ENCODE measurements at regions not wholly inside any gene's neighbourhood (a gene's known extent, or its start where the extent isn't known, plus 50 kb on each side); places are given as distances from the start of the nearest gene placed in this dataset.
"Not testable (repeated sequence)": the region's sequence is repeated elsewhere in the genome, so short reads cannot be mapped to it uniquely, and the experiment has no call there.

- no peak for TF ChIP-seq CTCF (conservative IDR thresholded peaks at IDR 0.05; ENCODE audit: low read length)
- H3K4me3 ChIP-seq (ENCODE audit: low read length) = no peak overlapping the region
- DNase-seq (ENCODE audit: low read depth) = no peak
Observed at GRCh38 chr14:105911006-105911847, 384.8 kb downstream of the TMEM121 start.

DNA sequence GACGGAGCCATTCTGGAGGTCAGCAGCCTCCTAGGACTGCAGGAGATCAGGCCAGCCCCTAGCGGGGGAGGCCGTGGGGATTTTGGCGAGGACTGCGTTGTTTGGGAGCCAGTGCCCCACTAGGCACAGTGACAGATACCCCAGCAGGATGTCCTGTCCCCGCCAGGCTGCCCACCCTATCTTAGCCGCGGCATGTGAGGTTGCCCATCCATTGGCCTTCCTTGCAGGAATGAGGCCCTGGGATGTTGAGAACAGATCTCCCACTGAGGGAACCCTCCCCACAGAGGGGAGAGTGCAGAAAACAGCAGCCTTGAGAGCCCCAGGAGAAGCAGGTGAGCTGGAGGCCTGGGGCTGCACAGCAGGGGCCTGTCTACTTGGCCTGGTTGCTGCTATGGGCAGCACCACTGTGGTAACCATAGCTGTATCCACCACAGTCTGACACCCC, 385.5 kb downstream of the TMEM121 start:
- not testable (repeated sequence) for H3K4me3 ChIP-seq (ENCODE audit: low read length); DNase-seq (ENCODE audit: low read depth)

- TF ChIP-seq CTCF (conservative IDR thresholded peaks at IDR 0.05; ENCODE audit: low read length) = no peak
- H3K4me3 ChIP-seq (ENCODE audit: low read length) = no peak overlapping the region
- no peak for DNase-seq (ENCODE audit: low read depth)
Observed at GRCh38 chr14:105912641-105913180, 386.3 kb downstream of the TMEM121 start.

DNA sequence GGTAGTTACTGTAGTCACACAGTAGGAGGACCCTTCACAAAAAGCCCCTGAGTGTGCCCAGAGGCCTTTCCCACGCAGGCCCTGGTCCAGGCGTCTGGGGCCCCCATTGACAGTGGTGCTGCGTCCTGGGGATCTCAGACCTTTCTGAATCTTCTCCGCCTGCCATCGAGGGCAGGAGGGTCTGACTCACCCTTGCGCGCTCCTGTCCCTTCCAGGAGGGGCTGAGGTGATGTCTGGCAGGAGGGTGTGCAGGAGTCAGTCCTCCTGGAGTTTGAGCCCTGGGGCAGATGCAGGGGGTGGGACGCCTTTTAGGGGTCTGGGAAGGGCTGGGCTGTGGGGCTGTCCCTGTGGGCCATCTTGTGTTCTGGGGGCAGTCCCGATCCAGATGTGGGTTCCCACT, 386.8 kb downstream of the TMEM121 start:
- no peak for DNase-seq (ENCODE audit: low read depth)
- TF ChIP-seq CTCF (conservative IDR thresholded peaks at IDR 0.05; ENCODE audit: low read length) = no peak
- no peak overlapping the region for H3K4me3 ChIP-seq (ENCODE audit: low read length)

DNA sequence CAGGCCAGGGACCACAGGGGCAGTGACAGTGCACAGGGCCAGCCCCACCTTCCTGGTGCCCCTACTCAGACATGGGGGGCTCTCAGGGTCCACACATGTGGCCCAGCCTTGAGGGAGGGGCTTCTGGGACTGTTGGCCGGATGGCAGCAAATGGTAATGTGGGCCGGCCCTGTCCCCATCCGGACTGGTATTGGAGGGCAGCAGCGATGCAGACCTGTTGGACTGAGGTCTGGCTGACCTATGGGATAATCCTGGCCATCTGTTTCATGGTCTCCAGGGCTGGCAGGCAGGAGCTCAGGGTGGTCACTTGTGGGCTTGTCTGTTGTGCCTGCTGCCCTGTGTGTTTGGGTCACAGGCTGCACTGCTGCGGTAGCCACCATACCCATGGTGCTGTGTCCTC, 387.5 kb downstream of the TMEM121 start:
- no peak for TF ChIP-seq CTCF (conservative IDR thresholded peaks at IDR 0.05; ENCODE audit: low read length)
- H3K4me3 ChIP-seq (ENCODE audit: low read length) = no peak overlapping the region
- no peak for DNase-seq (ENCODE audit: low read depth)

DNA sequence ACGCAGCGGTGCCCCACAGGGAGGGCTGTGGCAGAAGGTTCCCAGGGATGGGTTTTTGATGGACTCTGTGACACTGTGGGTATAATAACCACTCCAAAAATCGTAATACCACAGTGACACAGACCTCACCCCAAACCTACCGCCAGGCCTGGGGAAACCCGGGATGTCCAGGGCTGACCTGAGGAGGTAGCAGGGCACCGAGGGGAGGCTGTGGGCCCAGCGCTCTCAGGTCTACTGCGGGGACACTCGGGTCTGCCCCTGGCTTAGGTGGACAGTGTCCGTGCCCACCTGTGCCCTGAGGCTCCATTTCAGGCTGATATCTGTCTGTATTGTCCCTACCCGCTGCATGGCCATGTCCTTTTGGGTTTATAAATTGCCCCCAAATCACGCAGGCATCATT, 387.9 kb downstream of the TMEM121 start:
- H3K4me3 ChIP-seq (ENCODE audit: low read length); DNase-seq (ENCODE audit: low read depth): not testable (repeated sequence)

DNA sequence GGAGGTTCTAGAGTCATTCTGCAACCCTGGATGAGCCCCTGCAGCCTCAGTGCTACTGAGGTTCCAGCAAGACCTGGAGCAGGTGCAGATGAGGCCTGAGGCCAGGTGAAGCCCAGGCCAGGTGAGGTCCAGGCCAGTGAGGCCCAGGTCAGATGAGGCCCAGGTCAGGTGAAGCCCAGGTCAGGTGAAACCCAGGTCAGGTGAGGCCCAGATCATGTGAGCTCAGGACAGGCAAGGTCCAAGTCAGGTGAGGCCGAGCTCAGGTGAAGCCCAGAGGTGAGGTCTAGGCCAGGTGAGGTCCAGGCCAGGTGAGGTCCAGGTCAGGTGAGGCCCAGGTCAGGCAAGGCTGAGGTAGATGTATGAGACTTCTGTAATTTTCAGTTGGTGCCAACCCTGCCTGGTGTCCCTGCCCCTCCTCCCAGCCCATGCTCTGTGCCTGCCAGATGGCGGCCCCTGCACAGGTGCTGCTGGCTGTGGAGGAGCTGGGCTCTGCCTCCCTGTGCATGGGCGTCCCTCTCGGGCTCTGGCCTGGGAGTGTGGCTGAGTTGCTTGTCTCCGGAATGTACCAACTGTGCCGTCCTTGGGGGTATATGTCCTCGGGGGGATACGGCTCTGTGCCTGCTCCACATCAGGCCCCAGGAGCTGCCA, 388.5 kb downstream of the TMEM121 start:
- no peak overlapping the region for H3K4me3 ChIP-seq (ENCODE audit: low read length)
- DNase-seq (ENCODE audit: low read depth) = no peak
- TF ChIP-seq CTCF (conservative IDR thresholded peaks at IDR 0.05; ENCODE audit: low read length) = no peak

- DNase-seq (ENCODE audit: low read depth); H3K4me3 ChIP-seq (ENCODE audit: low read length): not testable (repeated sequence)
Observed at GRCh38 chr14:105915546-105915945, 389.2 kb downstream of the TMEM121 start.

DNA sequence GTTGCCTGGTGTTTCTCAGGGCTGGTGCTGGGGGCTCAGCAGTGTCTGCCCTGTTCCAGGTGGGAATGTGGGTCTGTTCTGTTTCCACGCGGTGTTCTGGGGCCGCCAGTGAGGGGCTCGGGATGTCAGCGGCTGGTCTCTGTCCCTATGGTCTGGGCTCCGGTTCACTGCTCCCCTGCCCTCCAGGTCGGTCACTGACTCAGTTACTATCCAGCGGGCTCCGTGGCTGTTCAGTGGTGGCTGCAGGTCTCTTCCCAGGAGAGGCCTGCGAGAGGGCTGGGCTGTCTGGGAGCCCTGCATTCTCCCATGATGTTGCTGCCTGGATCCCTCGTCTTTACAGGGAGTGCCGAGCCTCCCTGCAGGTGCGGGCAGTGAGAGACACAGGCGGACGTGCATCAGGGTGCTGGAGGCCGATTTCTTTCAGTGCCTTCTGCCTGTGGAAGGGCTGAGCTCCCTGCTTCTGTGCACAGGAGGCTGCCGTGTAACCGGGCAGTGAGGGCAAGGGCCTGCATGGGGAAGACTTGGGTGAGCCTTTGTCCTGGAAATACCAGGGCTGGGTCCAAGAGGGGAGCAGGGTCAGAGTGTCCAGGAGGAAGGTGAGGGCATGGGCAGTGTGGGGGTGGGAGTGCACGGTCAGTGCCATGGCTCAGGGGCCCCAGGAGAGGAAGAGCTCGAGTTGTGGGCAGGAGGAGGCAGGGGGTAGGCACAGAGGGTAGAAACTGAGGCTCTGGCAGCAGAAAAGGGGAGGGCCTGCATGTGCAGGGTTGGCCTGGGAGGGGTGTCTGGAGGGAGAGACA, 391.0 kb downstream of the TMEM121 start:
- DNase-seq (ENCODE audit: low read depth); H3K4me3 ChIP-seq (ENCODE audit: low read length): not testable (repeated sequence)
